H1 (cell line): ENCODE measurements at regions not wholly inside any gene's neighbourhood (a gene's known extent, or its start where the extent isn't known, plus 50 kb on each side); places are given as distances from the start of the nearest gene placed in this dataset.

ENCODE experiments used
- CTCF ChIA-PET: fragments of 300-600 bp; sonication (Branson Sonifier 250); formaldehyde crosslinking; loops from one replicate; lab custom pipeline; 2021; ENCODE audit not compliant: partially characterized antibody; lab: Charles Lee
- POLR2A ChIA-PET: fragments of 300-600 bp; sonication (Branson Sonifier 250); formaldehyde crosslinking; loops from one replicate; lab custom pipeline; 2021; ENCODE audit warnings: inconsistent platforms; ENCODE audit not compliant: partially characterized antibody; lab: Charles Lee
- DNase-seq, 2 experiments: peaks; one replicate each; pipeline versions ENCODE4 v3.0.0 to v3.0.0-alpha.2; 2010 to 2022; ENCODE audit warnings: low spot score in 2 of 2, low read depth in 1 of 2, mixed read lengths in 1 of 2
- FAIRE-seq: peaks from 2 replicates; lab custom pipeline; 2011; peaks lifted over from hg19 to GRCh38; lab: Jason Lieb, UNC
- H2AFZ ChIP-seq: 2 replicates; pipeline ENCODE4 v1.8.1; 2012; ENCODE audit warnings: low read length, inconsistent platforms
- H2AK5ac ChIP-seq: 2 replicates; pipeline ENCODE4 v1.6.1; 2013; ENCODE audit warnings: low read depth, low read length
- H2BK120ac ChIP-seq: replicated peaks from 2 replicates; pipeline ENCODE3; 2013; ENCODE audit warnings: low read depth, low read length, inconsistent platforms
- H2BK12ac ChIP-seq: 2 replicates; pipeline ENCODE4 v1.6.1; 2013; ENCODE audit warnings: low read depth, low read length
- H2BK15ac ChIP-seq: 2 replicates; pipeline ENCODE4 v1.6.1; 2013; ENCODE audit warnings: low read length
- H2BK20ac ChIP-seq: 2 replicates; pipeline ENCODE4 v1.6.1; 2013; ENCODE audit warnings: low read length
- H2BK5ac ChIP-seq: 2 replicates; pipeline ENCODE4 v1.6.1; 2013; ENCODE audit warnings: low read depth, low read length
- H3K14ac ChIP-seq: 2 replicates; pipeline ENCODE4 v1.6.1; 2013; ENCODE audit warnings: inconsistent platforms; ENCODE audit not compliant: insufficient read length
- H3K18ac ChIP-seq: 2 replicates; pipeline ENCODE4 v1.6.1; 2013; ENCODE audit warnings: low read length; ENCODE audit errors: extremely low read depth
- H3K23ac ChIP-seq: 2 replicates; pipeline ENCODE4 v1.6.1; 2013; ENCODE audit warnings: inconsistent platforms; ENCODE audit not compliant: insufficient read length
- H3K23me2 ChIP-seq: 2 replicates; pipeline ENCODE4 v1.6.1; 2013; ENCODE audit warnings: low read depth, low read length
- H3K27ac ChIP-seq: 2 replicates; pipeline ENCODE4 v1.6.1; 2011; ENCODE audit warnings: low read depth, low read length, inconsistent platforms
- H3K27me3 ChIP-seq, 4 experiments: replicated peaks in 1 of 4; 1 replicate in 1 of 4; 2 replicates in 3 of 4; pipeline versions ENCODE4 v1.6.1 to v1.8.1; 2011 to 2013; ENCODE audit warnings: low read length in 3 of 4, mild to moderate bottlenecking in 3 of 4, inconsistent platforms in 2 of 4, mixed read lengths in 2 of 4, moderate library complexity in 1 of 4; ENCODE audit not compliant: control insufficient read depth in 3 of 4, insufficient read depth in 3 of 4; ENCODE audit errors: extremely low read depth in 1 of 4
- H3K36me3 ChIP-seq, 4 experiments: 2 replicates each; pipeline versions ENCODE4 v1.6.1 to v1.8.1; 2011 to 2013; ENCODE audit warnings: mild to moderate bottlenecking in 4 of 4, low read length in 3 of 4, moderate library complexity in 2 of 4, control low read depth in 1 of 4, inconsistent platforms in 1 of 4; ENCODE audit not compliant: insufficient read depth in 4 of 4, control insufficient read depth in 2 of 4
- H3K4ac ChIP-seq: replicated peaks from 2 replicates; pipeline ENCODE3; 2013; ENCODE audit warnings: low read length, low read depth, mixed read lengths, inconsistent platforms; ENCODE audit not compliant: insufficient read length
- H3K4me1 ChIP-seq, 4 experiments: replicated peaks in 1 of 4; 1 replicate in 1 of 4; 2 replicates in 3 of 4; pipeline versions ENCODE4 v1.6.1 to v1.8.1; 2011 to 2013; ENCODE audit warnings: low read length in 3 of 4, inconsistent platforms in 2 of 4, mixed read lengths in 1 of 4; ENCODE audit not compliant: insufficient read depth in 4 of 4, control insufficient read depth in 3 of 4
- H3K4me2 ChIP-seq, 2 experiments: 2 replicates each; pipeline versions ENCODE4 v1.6.1 to v1.8.1; 2011 to 2013; ENCODE audit warnings: low read depth in 2 of 2, low read length in 2 of 2, control low read depth in 1 of 2, inconsistent platforms in 1 of 2, mild to moderate bottlenecking in 1 of 2; ENCODE audit not compliant: insufficient read depth in 1 of 2
- H3K4me3 ChIP-seq, 4 experiments: fragments of 200-600, 300-600 bp in 1 of 4; sonication (generic), shearing (Covaris generic), sonication (Bioruptor Twin) in 1 of 4; 2 replicates each; pipeline versions ENCODE4 v1.5.1 to v1.8.1; 2011 to 2016; ENCODE audit warnings: low read length in 4 of 4, low read depth in 3 of 4, control low read depth in 2 of 4, inconsistent platforms in 2 of 4, mild to moderate bottlenecking in 2 of 4, mixed read lengths in 1 of 4, moderate library complexity in 1 of 4; ENCODE audit not compliant: insufficient read depth in 2 of 4; ENCODE audit errors: extremely low read depth in 1 of 4
- H3K56ac ChIP-seq: replicated peaks from 2 replicates; pipeline ENCODE3; 2013; ENCODE audit warnings: low read depth, mild to moderate bottlenecking, mixed read lengths, low read length, inconsistent platforms; ENCODE audit not compliant: insufficient read length
- H3K79me1 ChIP-seq: 2 replicates; pipeline ENCODE4 v1.6.1; 2013; ENCODE audit warnings: low read depth, low read length, control low read depth
- H3K79me2 ChIP-seq, 2 experiments: 2 replicates each; pipeline versions ENCODE4 v1.6.1 to v1.8.1; 2012 to 2013; ENCODE audit warnings: low read length in 2 of 2, mild to moderate bottlenecking in 2 of 2, inconsistent platforms in 1 of 2; ENCODE audit not compliant: insufficient read depth in 2 of 2, control insufficient read depth in 1 of 2
- H3K9ac ChIP-seq, 4 experiments: replicated peaks in 1 of 4; 1 replicate in 1 of 4; 2 replicates in 3 of 4; pipeline versions ENCODE4 v1.6.1 to v1.8.1; 2011 to 2013; ENCODE audit warnings: low read depth in 3 of 4, low read length in 3 of 4, control low read depth in 2 of 4, mild to moderate bottlenecking in 2 of 4, moderate library complexity in 2 of 4, inconsistent platforms in 1 of 4; ENCODE audit errors: extremely low read depth in 1 of 4
- H3K9me3 ChIP-seq, 2 experiments: 2 replicates each; pipeline versions ENCODE4 v1.6.1 to v1.8.1; 2012 to 2013; ENCODE audit warnings: mild to moderate bottlenecking in 2 of 2, moderate library complexity in 2 of 2, control low read depth in 1 of 2, inconsistent platforms in 1 of 2, low read depth in 1 of 2, low read length in 1 of 2, mixed read lengths in 1 of 2; ENCODE audit not compliant: insufficient read depth in 2 of 2
- H4K20me1 ChIP-seq, 2 experiments: replicated peaks in 1 of 2; 2 replicates each; pipeline versions ENCODE3 to v1.8.1; 2011 to 2013; ENCODE audit warnings: inconsistent platforms in 2 of 2, low read length in 2 of 2, mild to moderate bottlenecking in 1 of 2; ENCODE audit not compliant: insufficient read depth in 2 of 2, control insufficient read depth in 1 of 2
- H4K5ac ChIP-seq: 2 replicates; pipeline ENCODE4 v1.6.1; 2013; ENCODE audit warnings: low read length, low read depth, mixed read lengths, inconsistent platforms; ENCODE audit not compliant: insufficient read length
- H4K8ac ChIP-seq: 2 replicates; pipeline ENCODE4 v1.8.0; 2013; ENCODE audit warnings: mild to moderate bottlenecking, moderate library complexity, low read length, inconsistent platforms; ENCODE audit not compliant: insufficient read depth; ENCODE audit errors: extremely low read depth
- H4K91ac ChIP-seq: replicated peaks from 2 replicates; pipeline ENCODE3; 2013; ENCODE audit warnings: low read length, mixed read lengths, inconsistent platforms; ENCODE audit not compliant: insufficient read length
- ASH2L ChIP-seq: fragments of 200-600, 300-600 bp; sonication (generic); IDR thresholded peaks from one replicate; pipeline ENCODE4 v1.7.1; 2017; ENCODE audit warnings: low read length
- ATF3 ChIP-seq: IDR thresholded peaks from 2 replicates; pipeline ENCODE4 v1.6.1; 2011; ENCODE audit warnings: low read depth, mild to moderate bottlenecking, low read length; ENCODE audit not compliant: insufficient read depth
- BACH1 ChIP-seq: IDR thresholded peaks from 2 replicates; pipeline ENCODE4 v1.6.1; 2012; ENCODE audit warnings: low read length, improper control_type of control experiment
- CREB1 ChIP-seq: IDR thresholded peaks from 2 replicates; pipeline ENCODE4 v1.6.1; 2012; ENCODE audit warnings: inconsistent platforms
- EGR1 ChIP-seq: IDR thresholded peaks from 2 replicates; pipeline ENCODE4 v1.6.1; 2011; ENCODE audit warnings: low read depth, low read length, borderline replicate concordance
- NANOG ChIP-seq: IDR thresholded peaks from 2 replicates; pipeline ENCODE4 v1.6.1; 2011; ENCODE audit warnings: low read length, low read depth, mild to moderate bottlenecking, inconsistent platforms; ENCODE audit not compliant: insufficient read depth, poor library complexity, severe bottlenecking
- RAD21 ChIP-seq, 2 experiments: IDR thresholded peaks in 1 of 2; conservative IDR thresholded peaks in 1 of 2; 2 replicates each; pipeline ENCODE4 v1.6.1; 2011; ENCODE audit warnings: low read depth in 2 of 2, low read length in 2 of 2, improper control_type of control experiment in 1 of 2, inconsistent platforms in 1 of 2, mild to moderate bottlenecking in 1 of 2, moderate library complexity in 1 of 2
- RBBP5 ChIP-seq: IDR thresholded peaks from 2 replicates; pipeline ENCODE4 v1.7.1; 2012; ENCODE audit warnings: low read depth, mild to moderate bottlenecking, inconsistent platforms, low read length, moderate library complexity, borderline replicate concordance
- SIX5 ChIP-seq: IDR thresholded peaks from 2 replicates; pipeline ENCODE4 v1.6.1; 2011; ENCODE audit warnings: mild to moderate bottlenecking, low read depth, low read length
- TCF12 ChIP-seq: IDR thresholded peaks from 2 replicates; pipeline ENCODE4 v1.6.1; 2011; ENCODE audit warnings: low read depth, mild to moderate bottlenecking, low read length
- YY1 ChIP-seq: IDR thresholded peaks from 2 replicates; pipeline ENCODE4 v1.6.1; 2011; ENCODE audit warnings: low read depth, mild to moderate bottlenecking, low read length
- TF ChIP-seq, protein P1 (sequence below): IDR thresholded peaks from 2 replicates; pipeline ENCODE4 v1.6.1; 2012; ENCODE audit warnings: low read length, inconsistent platforms
- TF ChIP-seq, protein P2 (sequence below): IDR thresholded peaks from 2 replicates; pipeline ENCODE4 v1.6.1; 2012; ENCODE audit warnings: inconsistent platforms

- Histone ChIP-seq H3K23me2 (no peaks in the 10 kb centered on the region), H3K56ac (no peak overlapping the region), H3K14ac (no peak overlapping the region), H2AFZ (no peak overlapping the region), H4K20me1 (no peaks in the 10 kb centered on the region), H4K8ac (no peak overlapping the region), H4K91ac (no peak overlapping the region), H2BK15ac (no peak overlapping the region), H3K23ac (no peak overlapping the region), H3K18ac (no peak overlapping the region), H3K79me1 (no peaks in the 10 kb centered on the region), H3K27me3 (peaks cover 0 to 3% (median 0%) of the 10 kb centered on the region in 4 experiments; a peak in 1 of 7 replicates), H3K36me3 (no peaks in the 10 kb centered on the region), H3K4ac (no peak overlapping the region), H2AK5ac (no peak overlapping the region), H3K9ac (no peak overlapping the region), H3K4me1 (no peaks in the 10 kb centered on the region), H3K4me2 (no peak overlapping the region), H2BK20ac (no peak overlapping the region), H3K4me3 (no peak overlapping the region), H3K27ac (no peak overlapping the region), H2BK12ac (no peak overlapping the region), H2BK5ac (no peak overlapping the region), H2BK120ac (no peak overlapping the region), H4K5ac (no peak overlapping the region), H3K79me2 (no peaks in the 10 kb centered on the region), H3K9me3 (no peaks in the 10 kb centered on the region)
- DNase-seq (no peak), FAIRE-seq (no peak)
- CTCF ChIA-PET = interaction anchor here (1.0 to 1.1 kb wide), 2 partner anchors 69 to 250 kb away, joined by 3 read pairs; no protein-coding TSS in a partner anchor
- POLR2A ChIA-PET = no interaction called here
- TF ChIP-seq TCF12 (no peak), NANOG (no peak), ASH2L (no peak), YY1 (no peak), EGR1 (no peak), BACH1 (no peak), CREB1 (no peak), ATF3 (no peak), RBBP5 (no peak), RAD21 (IDR thresholded peaks at IDR 0.05 in 1 of 2, conservative IDR thresholded peaks at IDR 0.05 in 1 of 2; ENCODE audit: low read depth in 2 of 2, low read length in 2 of 2) (no peak), SIX5 (no peak)
- TF ChIP-seq, protein P1, sequence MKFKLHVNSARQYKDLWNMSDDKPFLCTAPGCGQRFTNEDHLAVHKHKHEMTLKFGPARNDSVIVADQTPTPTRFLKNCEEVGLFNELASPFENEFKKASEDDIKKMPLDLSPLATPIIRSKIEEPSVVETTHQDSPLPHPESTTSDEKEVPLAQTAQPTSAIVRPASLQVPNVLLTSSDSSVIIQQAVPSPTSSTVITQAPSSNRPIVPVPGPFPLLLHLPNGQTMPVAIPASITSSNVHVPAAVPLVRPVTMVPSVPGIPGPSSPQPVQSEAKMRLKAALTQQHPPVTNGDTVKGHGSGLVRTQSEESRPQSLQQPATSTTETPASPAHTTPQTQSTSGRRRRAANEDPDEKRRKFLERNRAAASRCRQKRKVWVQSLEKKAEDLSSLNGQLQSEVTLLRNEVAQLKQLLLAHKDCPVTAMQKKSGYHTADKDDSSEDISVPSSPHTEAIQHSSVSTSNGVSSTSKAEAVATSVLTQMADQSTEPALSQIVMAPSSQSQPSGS = no peak
- TF ChIP-seq, protein P2, sequence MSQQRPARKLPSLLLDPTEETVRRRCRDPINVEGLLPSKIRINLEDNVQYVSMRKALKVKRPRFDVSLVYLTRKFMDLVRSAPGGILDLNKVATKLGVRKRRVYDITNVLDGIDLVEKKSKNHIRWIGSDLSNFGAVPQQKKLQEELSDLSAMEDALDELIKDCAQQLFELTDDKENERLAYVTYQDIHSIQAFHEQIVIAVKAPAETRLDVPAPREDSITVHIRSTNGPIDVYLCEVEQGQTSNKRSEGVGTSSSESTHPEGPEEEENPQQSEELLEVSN = no peak
These were observed 80.7 kb upstream of the PCSK6 start for GRCh38 chr15:101570241-101570640.
